Neuronal stem cell (in vitro differentiated cells): ENCODE measurements at regions not wholly inside any gene's neighbourhood (a gene's known extent, or its start where the extent isn't known, plus 50 kb on each side); places are given as distances from the start of the nearest gene placed in this dataset.

ENCODE experiments used
- DNase-seq: peaks from one replicate; pipeline ENCODE4 v3.0.0-alpha.2; 2013; ENCODE audit warnings: low spot score
- H2AFZ ChIP-seq: one replicate; pipeline ENCODE4 v1.6.1; 2013; ENCODE audit warnings: mild to moderate bottlenecking, low read length, inconsistent platforms
- H2AK5ac ChIP-seq: 2 replicates; pipeline ENCODE4 v1.6.1; 2013; ENCODE audit warnings: low read depth, mild to moderate bottlenecking, inconsistent platforms, low read length, moderate library complexity, mixed read lengths
- H2BK120ac ChIP-seq: 2 replicates; pipeline ENCODE4 v1.6.1; 2013; ENCODE audit warnings: low read depth, mild to moderate bottlenecking, inconsistent platforms, low read length, moderate library complexity, mixed read lengths
- H2BK12ac ChIP-seq: one replicate; pipeline ENCODE4 v1.6.1; 2013; ENCODE audit warnings: low read length, inconsistent platforms
- H2BK15ac ChIP-seq: 2 replicates; pipeline ENCODE4 v1.6.1; 2013; ENCODE audit warnings: mild to moderate bottlenecking, low read length, inconsistent platforms, mixed read lengths
- H2BK5ac ChIP-seq: one replicate; pipeline ENCODE4 v1.6.1; 2013; ENCODE audit warnings: inconsistent platforms, mild to moderate bottlenecking, low read length, moderate library complexity
- H3K14ac ChIP-seq: one replicate; pipeline ENCODE4 v1.6.1; 2013; ENCODE audit warnings: low read length, inconsistent platforms
- H3K18ac ChIP-seq: 2 replicates; pipeline ENCODE4 v1.6.1; 2013; ENCODE audit warnings: low read length, inconsistent platforms
- H3K23ac ChIP-seq: 2 replicates; pipeline ENCODE4 v1.6.1; 2013; ENCODE audit warnings: low read depth, mild to moderate bottlenecking, mixed read lengths, low read length, inconsistent platforms; ENCODE audit not compliant: poor library complexity
- H3K27ac ChIP-seq: replicated peaks from 3 replicates; pipeline ENCODE4 v1.5.1; 2013; ENCODE audit warnings: low read length, inconsistent platforms
- H3K27me3 ChIP-seq, 3 experiments: 2 replicates each; pipeline ENCODE4 v1.6.1; 2013; ENCODE audit warnings: low read length in 3 of 3, mild to moderate bottlenecking in 2 of 3, inconsistent platforms in 1 of 3, low read depth in 1 of 3, mixed read lengths in 1 of 3, moderate library complexity in 1 of 3; ENCODE audit not compliant: control insufficient read depth in 3 of 3, insufficient read depth in 3 of 3
- H3K36me3 ChIP-seq, 2 donors: replicated peaks in 1 of 2; 2 replicates each; pipeline ENCODE4 v1.6.1; 2013; ENCODE audit warnings: low read length in 2 of 2; ENCODE audit not compliant: control insufficient read depth in 2 of 2, insufficient read depth in 2 of 2
- H3K4ac ChIP-seq: 2 replicates; pipeline ENCODE4 v1.6.1; 2013; ENCODE audit warnings: inconsistent platforms, mild to moderate bottlenecking, low read length, moderate library complexity
- H3K4me1 ChIP-seq, 2 donors: 1 replicate in 1 of 2; 2 replicates in 1 of 2; pipeline ENCODE4 v1.6.1; 2013; ENCODE audit warnings: low read length in 2 of 2, low read depth in 1 of 2; ENCODE audit not compliant: control insufficient read depth in 2 of 2, insufficient read depth in 1 of 2
- H3K4me2 ChIP-seq: one replicate; pipeline ENCODE4 v1.6.1; 2013; ENCODE audit warnings: mild to moderate bottlenecking, low read length, inconsistent platforms; ENCODE audit not compliant: insufficient read depth, poor library complexity, severe bottlenecking
- H3K4me3 ChIP-seq, 2 donors: 2 replicates each; pipeline ENCODE4 v1.5.1; 2013; ENCODE audit warnings: low read length in 2 of 2, mild to moderate bottlenecking in 2 of 2, inconsistent platforms in 1 of 2, moderate library complexity in 1 of 2
- H3K79me1 ChIP-seq: one replicate; pipeline ENCODE4 v1.6.1; 2013; ENCODE audit warnings: low read depth, mild to moderate bottlenecking, inconsistent platforms, low read length, moderate library complexity
- H3K9ac ChIP-seq: one replicate; pipeline ENCODE4 v1.6.1; 2013; ENCODE audit warnings: mild to moderate bottlenecking, low read depth, low read length, inconsistent platforms; ENCODE audit not compliant: poor library complexity
- H3K9me3 ChIP-seq, 2 donors: replicated peaks in 1 of 2; 2 replicates each; pipeline versions ENCODE3 to v1.6.1; 2013; ENCODE audit warnings: low read length in 2 of 2, mild to moderate bottlenecking in 2 of 2, inconsistent platforms in 1 of 2, low read depth in 1 of 2, mixed read lengths in 1 of 2, moderate library complexity in 1 of 2; ENCODE audit not compliant: control insufficient read depth in 2 of 2, insufficient read depth in 1 of 2
- H4K8ac ChIP-seq: one replicate; pipeline ENCODE4 v1.6.1; 2013; ENCODE audit warnings: low read depth, mild to moderate bottlenecking, inconsistent platforms, low read length, moderate library complexity
- H4K91ac ChIP-seq: one replicate; pipeline ENCODE4 v1.6.1; 2013; ENCODE audit warnings: low read length, low read depth, mild to moderate bottlenecking, inconsistent platforms; ENCODE audit not compliant: poor library complexity
- WGBS, 2 donors: extraction: QIAGEN DNeasy Blood & Tissue Kit; methylation state at CpG; one replicate each; pipeline ENCODE4 v1.1.7; 2013; ENCODE audit warnings: missing lambda C conversion rate in 2 of 2, mixed read lengths in 1 of 2; ENCODE audit not compliant: insufficient read length in 2 of 2, insufficient replicate concordance in 1 of 2; ENCODE audit errors: extremely low coverage in 2 of 2; 5-methylcytosine and 5-hydroxymethylcytosine counted together

DNA sequence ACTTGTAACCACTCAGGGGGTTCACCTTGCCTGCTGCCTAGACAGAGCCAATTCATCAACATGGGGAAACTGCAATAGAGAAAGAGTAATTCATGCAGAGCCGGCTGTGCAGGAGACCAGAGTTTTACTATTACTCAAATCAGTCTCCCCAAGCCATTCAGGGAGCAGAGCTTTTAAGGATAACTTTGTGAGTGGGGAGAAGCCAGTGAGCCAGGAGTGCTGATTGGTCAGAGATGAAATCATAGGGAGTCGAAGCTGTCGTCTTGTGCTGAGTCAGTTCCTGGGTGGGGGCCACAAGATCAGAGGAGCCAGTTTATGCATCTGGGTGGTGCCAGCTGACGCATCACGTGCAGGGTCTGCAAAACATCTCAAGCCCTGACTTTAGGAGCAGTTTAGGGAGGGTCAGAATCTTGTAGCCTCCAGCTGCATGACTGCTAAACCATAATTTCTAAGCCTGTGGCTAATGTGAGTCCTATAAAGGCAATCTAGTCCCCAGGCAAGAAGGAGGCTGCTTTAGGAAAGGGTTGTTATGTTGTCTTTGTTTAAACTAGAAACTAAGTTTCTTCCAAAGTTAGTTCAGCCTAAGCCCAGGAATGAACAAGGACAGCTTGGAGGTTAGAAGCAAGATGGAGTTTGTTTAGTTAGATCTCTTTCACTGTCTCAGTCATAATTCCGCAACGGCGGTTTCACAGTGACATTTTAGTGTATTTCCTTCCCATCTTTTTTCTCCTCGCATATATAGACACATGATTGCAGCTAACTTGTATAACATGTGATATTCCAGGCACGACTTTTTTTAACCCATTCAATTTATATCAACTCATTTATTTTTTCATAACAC, 68.9 kb upstream of the NCOR2 start:
- no peaks in the 10 kb centered on the region for H3K79me1 ChIP-seq
- no peak overlapping the region for H3K27ac ChIP-seq
- peaks cover 2 to 6% of the 10 kb centered on the region in 2 donors for H3K4me1 ChIP-seq
- H3K4me2 ChIP-seq: no peak overlapping the region
- H2BK15ac ChIP-seq: no peak overlapping the region
- peaks cover 0 to 12% (median 0%) of the 10 kb centered on the region in 3 experiments for H3K27me3 ChIP-seq
- H2BK120ac ChIP-seq: no peak overlapping the region
- H3K9ac ChIP-seq: no peak overlapping the region
- no peak overlapping the region for H3K4me3 ChIP-seq
- H3K9me3 ChIP-seq: no peaks in the 10 kb centered on the region
- H2BK5ac ChIP-seq: no peak overlapping the region
- H4K8ac ChIP-seq: no peak overlapping the region
- H3K36me3 ChIP-seq: no peaks in the 10 kb centered on the region
- no peak overlapping the region for H2BK12ac ChIP-seq
- no peak overlapping the region for H3K4ac ChIP-seq
- H3K18ac ChIP-seq: no peak overlapping the region
- no peak for DNase-seq
- H3K14ac ChIP-seq: no peak overlapping the region
- 100% methylated on average over 1 of the region's 10 CpGs for WGBS, 2 donors
- no peak overlapping the region for H4K91ac ChIP-seq
- H3K23ac ChIP-seq: no peak overlapping the region
- no peak overlapping the region for H2AFZ ChIP-seq
- no peak overlapping the region for H2AK5ac ChIP-seq

DNA sequence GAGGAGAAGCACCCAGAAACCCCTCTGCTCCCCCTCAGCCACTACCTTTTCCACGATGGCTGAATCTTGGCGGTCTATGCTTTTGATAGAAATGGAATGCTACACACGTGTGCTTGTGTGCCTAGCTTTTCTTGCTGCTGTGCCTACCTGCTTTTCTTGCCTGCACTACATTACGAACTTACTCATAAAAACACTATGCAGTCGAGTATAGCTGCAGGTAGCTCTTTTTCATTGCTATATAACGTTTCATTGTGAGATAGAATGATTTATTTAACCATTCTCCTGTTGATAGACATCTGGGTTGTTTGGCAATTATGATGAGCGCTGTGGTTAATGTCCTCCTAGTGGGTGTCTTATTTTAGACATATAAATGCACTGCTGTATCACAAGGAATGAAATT, 67.9 kb upstream of the NCOR2 start:
- no peak for DNase-seq
- H2AK5ac ChIP-seq: no peak overlapping the region
- H3K4me1 ChIP-seq: peaks cover 2 to 6% of the 10 kb centered on the region in 2 donors
- peaks cover 0 to 10% (median 0%) of the 10 kb centered on the region in 3 experiments for H3K27me3 ChIP-seq
- no CpG with 5 or more reads among the region's 7 CpGs for WGBS, 2 donors
- no peak overlapping the region for H3K4me2 ChIP-seq
- H3K79me1 ChIP-seq: no peaks in the 10 kb centered on the region
- no peak overlapping the region for H2BK12ac ChIP-seq
- H3K36me3 ChIP-seq: no peaks in the 10 kb centered on the region
- H2AFZ ChIP-seq: no peak overlapping the region
- no peak overlapping the region for H3K27ac ChIP-seq
- H3K4me3 ChIP-seq: no peak overlapping the region
- no peak overlapping the region for H2BK15ac ChIP-seq
- no peak overlapping the region for H3K14ac ChIP-seq
- no peak overlapping the region for H4K91ac ChIP-seq
- H2BK5ac ChIP-seq: no peak overlapping the region
- H4K8ac ChIP-seq: no peak overlapping the region
- no peak overlapping the region for H3K4ac ChIP-seq
- H3K23ac ChIP-seq: no peak overlapping the region
- no peaks in the 10 kb centered on the region for H3K9me3 ChIP-seq
- H2BK120ac ChIP-seq: no peak overlapping the region
- H3K9ac ChIP-seq: no peak overlapping the region
- H3K18ac ChIP-seq: no peak overlapping the region

- no peak for DNase-seq
- WGBS, 2 donors: no CpG with 5 or more reads among the region's 17 CpGs
- Histone ChIP-seq H3K79me1 (no peaks in the 10 kb centered on the region), H3K4me2 (no peak overlapping the region), H3K36me3 (no peaks in the 10 kb centered on the region), H2BK15ac (no peak overlapping the region), H3K9me3 (no peaks in the 10 kb centered on the region), H3K23ac (no peak overlapping the region), H4K91ac (no peak overlapping the region), H3K4ac (no peak overlapping the region), H3K4me3 (no peak overlapping the region), H2AK5ac (no peak overlapping the region), H2BK5ac (no peak overlapping the region), H3K14ac (no peak overlapping the region), H3K4me1 (peaks cover 2 to 6% of the 10 kb centered on the region in 2 donors), H2BK12ac (no peak overlapping the region), H3K9ac (no peak overlapping the region), H2BK120ac (no peak overlapping the region), H3K18ac (no peak overlapping the region), H3K27me3 (peaks cover 0 to 6% (median 0%) of the 10 kb centered on the region in 3 experiments), H3K27ac (no peak overlapping the region), H2AFZ (no peak overlapping the region), H4K8ac (no peak overlapping the region)
Measured at GRCh38 chr12:124633365-124634362, 66.3 kb upstream of the NCOR2 start.
